Naive thymus-derived CD4-positive, alpha-beta T cell (primary cell): ENCODE measurements at regions not wholly inside any gene's neighbourhood (a gene's known extent, or its start where the extent isn't known, plus 50 kb on each side); places are given as distances from the start of the nearest gene placed in this dataset.

Experiments
- ATAC-seq: fragments of 150-1000 bp; cut with Tn5 transposase; 2 replicates; pipeline ENCODE4 v1.10.0; 2021; ENCODE audit warnings: mild to moderate bottlenecking, moderate library complexity
- CTCF ChIA-PET: fragments of 350-600 bp; sonication (Branson Sonifier 250); formaldehyde crosslinking; loops from one replicate; lab custom pipeline; 2021; ENCODE audit warnings: antibody characterized with exemption; lab: Charles Lee
- POLR2A ChIA-PET: fragments of 350-600 bp; sonication (Branson Sonifier 250); formaldehyde crosslinking; loops from one replicate; lab custom pipeline; 2021; ENCODE audit warnings: antibody characterized with exemption, inconsistent platforms; lab: Charles Lee
- DNase-seq, 9 donors: peaks; one replicate each; pipeline versions ENCODE4 v3.0.0 to v3.0.0-alpha.2; 2020 to 2022; ENCODE audit warnings: mixed read lengths in 1 of 9
- H3K27ac ChIP-seq: one replicate; pipeline ENCODE4 v1.7.0; 2013; ENCODE audit warnings: mild to moderate bottlenecking, low read depth, low read length, moderate library complexity
- H3K27me3 ChIP-seq, 2 donors: one replicate each; pipeline ENCODE4 v1.7.0; 2013; ENCODE audit warnings: low read length in 2 of 2, mild to moderate bottlenecking in 2 of 2, moderate library complexity in 2 of 2; ENCODE audit not compliant: control insufficient read depth in 2 of 2, insufficient read depth in 2 of 2
- H3K36me3 ChIP-seq, 3 experiments: 1 replicate in 2 of 3; 2 replicates in 1 of 3; pipeline ENCODE4 v1.7.0; 2013; ENCODE audit warnings: low read length in 3 of 3, mild to moderate bottlenecking in 3 of 3, moderate library complexity in 1 of 3; ENCODE audit not compliant: insufficient read depth in 3 of 3, control insufficient read depth in 2 of 3
- H3K4me1 ChIP-seq, 2 donors: one replicate each; pipeline ENCODE4 v1.7.0; 2013; ENCODE audit warnings: low read length in 2 of 2, mild to moderate bottlenecking in 2 of 2, moderate library complexity in 1 of 2; ENCODE audit not compliant: control insufficient read depth in 2 of 2, insufficient read depth in 2 of 2
- H3K4me3 ChIP-seq: 2 replicates; pipeline ENCODE4 v1.7.0; 2013; ENCODE audit warnings: mild to moderate bottlenecking, low read length
- H3K9me3 ChIP-seq, 3 experiments: 1 replicate in 2 of 3; 2 replicates in 1 of 3; pipeline ENCODE4 v1.7.0; 2013; ENCODE audit warnings: low read length in 3 of 3; ENCODE audit not compliant: control insufficient read depth in 2 of 3
- H3K27ac Mint-ChIP-seq, 9 donors: one replicate each; pipeline ENCODE4 v1.8.0; 2020 to 2022; ENCODE audit warnings: mixed read lengths in 9 of 9, mild to moderate bottlenecking in 8 of 9, moderate library complexity in 5 of 9, inconsistent platforms in 2 of 9
- H3K27me3 Mint-ChIP-seq, 5 donors: one replicate each; pipeline ENCODE4 v1.8.0; 2021 to 2022; ENCODE audit warnings: mixed read lengths in 5 of 5, mild to moderate bottlenecking in 1 of 5
- H3K36me3 Mint-ChIP-seq, 5 donors: one replicate each; pipeline ENCODE4 v1.8.0; 2020 to 2022; ENCODE audit warnings: mixed read lengths in 5 of 5, mild to moderate bottlenecking in 3 of 5, inconsistent platforms in 1 of 5
- H3K4me1 Mint-ChIP-seq, 7 donors: one replicate each; pipeline ENCODE4 v1.8.0; 2020 to 2022; ENCODE audit warnings: mixed read lengths in 7 of 7, mild to moderate bottlenecking in 3 of 7, inconsistent platforms in 1 of 7
- H3K4me3 Mint-ChIP-seq, 10 donors: one replicate each; pipeline ENCODE4 v1.8.0; 2020 to 2022; ENCODE audit warnings: mild to moderate bottlenecking in 10 of 10, mixed read lengths in 10 of 10, moderate library complexity in 6 of 10, inconsistent platforms in 2 of 10
- H3K9me3 Mint-ChIP-seq, 11 donors: one replicate each; pipeline ENCODE4 v1.8.0; 2020 to 2022; ENCODE audit warnings: mixed read lengths in 11 of 11, mild to moderate bottlenecking in 4 of 11, inconsistent platforms in 1 of 11, moderate library complexity in 1 of 11
- intact Hi-C, 2 donors: fragments of 100-400 bp; cut with micrococcal nuclease; formaldehyde crosslinking; loops; one replicate each; pipeline ENCODE4 v1.15.1; 2023

DNA sequence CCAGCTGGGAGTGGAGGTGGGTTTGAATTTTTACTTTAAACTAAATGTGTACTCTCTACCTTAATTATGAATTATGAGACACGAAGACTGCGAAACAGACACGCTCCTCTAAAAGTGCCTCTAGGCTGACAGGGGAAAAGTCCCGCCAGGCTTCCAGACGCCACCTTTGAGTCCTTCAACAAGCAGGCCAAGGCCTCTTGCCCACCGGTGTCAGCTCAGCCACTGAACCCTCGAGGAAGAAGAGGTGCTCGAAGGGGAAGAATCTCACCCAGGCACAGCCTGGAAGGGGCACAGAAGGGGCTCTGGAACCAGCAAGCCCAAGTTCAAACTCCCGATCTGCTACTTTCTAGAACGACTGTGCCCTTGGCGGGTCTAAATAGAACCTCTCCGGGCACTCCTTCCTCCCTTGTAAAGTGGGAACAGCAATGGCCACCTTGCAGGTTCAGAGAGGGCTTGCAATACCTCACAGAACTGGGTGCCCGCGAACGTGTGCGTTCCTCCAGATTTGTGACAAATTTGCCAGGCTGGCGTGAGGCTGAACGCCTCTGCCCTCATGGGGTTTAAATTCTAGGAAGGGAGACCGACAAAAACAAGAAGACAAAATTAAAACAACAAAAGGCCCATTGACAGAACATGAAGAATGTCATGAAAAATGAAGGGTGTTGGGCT is 158.5 kb upstream of the GRK3 start:
- no peak for DNase-seq
- H3K4me3 Mint-ChIP-seq = peak overlapping the region; percentile 66 to 92 (median 80)
- Histone ChIP-seq H3K9me3 (no peaks in the 10 kb centered on the region), H3K4me1 (peaks cover 6 to 17% of the 10 kb centered on the region in 2 donors), H3K27ac (peak overlapping the region; percentile 83), H3K27me3 (no peaks in the 10 kb centered on the region), H3K36me3 (no peaks in the 10 kb centered on the region), H3K4me3 (peak overlapping the region; percentile 52)
- H3K27me3 Mint-ChIP-seq = no peaks in the 10 kb centered on the region
- ChIA-PET CTCF (no interaction called here), POLR2A (no interaction called here)
- intact Hi-C loops = loop anchor here (1.0 to 10.0 kb wide), 5 partner anchors 41 to 1269 kb away; no protein-coding TSS in a partner anchor
- no peaks in the 10 kb centered on the region for H3K36me3 Mint-ChIP-seq
- peak overlapping the region; percentile 57 to 87 (median 78) for H3K27ac Mint-ChIP-seq
- ATAC-seq = no peak
- no peaks in the 10 kb centered on the region for H3K9me3 Mint-ChIP-seq
- peaks cover 24 to 44% (median 38%) of the 10 kb centered on the region in 7 donors for H3K4me1 Mint-ChIP-seq

GRCh38 chr22:25406510-25407210 is 157.8 kb upstream of the GRK3 start:
- Mint-ChIP-seq H3K27ac (peak overlapping the region; percentile 42 to 87 (median 72)), H3K4me1 (peaks cover 24 to 43% (median 33%) of the 10 kb centered on the region in 7 donors), H3K4me3 (peak overlapping the region; percentile 66 to 92 (median 80)), H3K27me3 (peaks cover 0 to 2% (median 0%) of the 10 kb centered on the region in 5 donors), H3K9me3 (no peaks in the 10 kb centered on the region), H3K36me3 (peaks cover 0 to 1% (median 0%) of the 10 kb centered on the region in 5 donors)
- H3K9me3 ChIP-seq = no peaks in the 10 kb centered on the region
- no peak for ATAC-seq
- ChIA-PET CTCF (interaction anchor here (0.7 kb wide), 1 partner anchor 35 kb away, joined by 3 read pairs; no protein-coding TSS in a partner anchor), POLR2A (interaction anchor here (0.8 kb wide), 1 partner anchor 344 kb away, joined by 3 read pairs; no protein-coding TSS in a partner anchor)
- no peak overlapping the region for H3K27ac ChIP-seq
- peaks cover 6 to 17% of the 10 kb centered on the region in 2 donors for H3K4me1 ChIP-seq
- H3K36me3 ChIP-seq = no peaks in the 10 kb centered on the region
- no peak overlapping the region for H3K4me3 ChIP-seq
- intact Hi-C loops = loop anchor here in 1 of 2 donors (10.0 kb wide), 2 partner anchors 342 to 1268 kb away; no protein-coding TSS in a partner anchor
- H3K27me3 ChIP-seq = no peaks in the 10 kb centered on the region
- no peak for DNase-seq

- ChIA-PET CTCF (interaction anchor here (0.7 kb wide), 1 partner anchor 34 kb away, joined by 3 read pairs; no protein-coding TSS in a partner anchor), POLR2A (interaction anchor here (0.8 kb wide), 1 partner anchor 344 kb away, joined by 3 read pairs; no protein-coding TSS in a partner anchor)
- ATAC-seq (no peak), DNase-seq (no peak)
- intact Hi-C loops = loop anchor here in 1 of 2 donors (10.0 kb wide), 2 partner anchors 343 to 1267 kb away; no protein-coding TSS in a partner anchor
- H3K9me3 Mint-ChIP-seq = no peaks in the 10 kb centered on the region
- H3K4me3 Mint-ChIP-seq = peak overlapping the region; percentile 32 to 92 (median 70)
- Histone ChIP-seq H3K27ac (no peak overlapping the region), H3K27me3 (no peaks in the 10 kb centered on the region), H3K36me3 (no peaks in the 10 kb centered on the region), H3K9me3 (no peaks in the 10 kb centered on the region), H3K4me1 (peaks cover 6 to 17% of the 10 kb centered on the region in 2 donors), H3K4me3 (no peak overlapping the region)
- peaks cover 0 to 1% (median 0%) of the 10 kb centered on the region in 5 donors for H3K36me3 Mint-ChIP-seq
- H3K4me1 Mint-ChIP-seq = peaks cover 19 to 36% (median 31%) of the 10 kb centered on the region in 7 donors
- peaks cover 0 to 2% (median 0%) of the 10 kb centered on the region in 5 donors for H3K27me3 Mint-ChIP-seq
- H3K27ac Mint-ChIP-seq = peak overlapping the region in 8 of 9 donors; percentile 21 to 86 (median 67)
Observed at GRCh38 chr22:25407226-25407858, 157.1 kb upstream of the GRK3 start.

DNA sequence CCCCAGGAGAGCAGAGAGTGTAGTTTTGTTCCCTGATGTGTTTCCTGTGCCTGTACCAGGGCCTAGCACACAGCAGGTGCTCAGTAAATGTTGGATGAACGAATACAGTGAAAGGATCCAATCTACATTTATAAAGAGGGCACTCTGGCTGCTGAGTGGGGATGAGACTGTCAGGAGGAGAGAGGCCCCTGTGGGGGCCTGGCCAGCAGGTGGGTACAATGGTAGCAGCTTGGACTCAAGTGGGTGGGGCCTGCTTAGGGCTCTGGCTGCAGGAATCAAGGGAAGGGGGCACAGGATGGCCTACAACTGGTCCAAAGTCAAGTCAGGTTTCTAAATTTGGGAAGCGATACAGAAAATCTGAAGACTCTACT is 156.6 kb upstream of the GRK3 start:
- no peak for DNase-seq
- ChIA-PET CTCF (no interaction called here), POLR2A (no interaction called here)
- Histone ChIP-seq H3K4me3 (no peak overlapping the region), H3K27me3 (no peaks in the 10 kb centered on the region), H3K4me1 (peaks cover 6 to 17% of the 10 kb centered on the region in 2 donors), H3K36me3 (no peaks in the 10 kb centered on the region), H3K9me3 (no peaks in the 10 kb centered on the region), H3K27ac (no peak overlapping the region)
- Mint-ChIP-seq H3K27me3 (peaks cover 0 to 3% (median 0%) of the 10 kb centered on the region in 5 donors), H3K4me3 (peak overlapping the region in 9 of 10 donors; percentile 43 to 92 (median 67)), H3K4me1 (peaks cover 17 to 31% (median 27%) of the 10 kb centered on the region in 7 donors), H3K27ac (peak overlapping the region in 3 of 9 donors; percentile 75 to 86 (median 82)), H3K9me3 (peaks cover 0 to 2% (median 0%) of the 10 kb centered on the region in 11 donors), H3K36me3 (peaks cover 0 to 1% (median 0%) of the 10 kb centered on the region in 5 donors)
- no peak for ATAC-seq
- intact Hi-C loops = loop anchor here in 1 of 2 donors (10.0 kb wide), 2 partner anchors 343 to 1267 kb away; no protein-coding TSS in a partner anchor

GRCh38 chr22:25409240-25409639 is 155.2 kb upstream of the GRK3 start:
- Histone ChIP-seq H3K4me1 (peaks cover 1 to 6% of the 10 kb centered on the region in 2 donors), H3K27me3 (no peaks in the 10 kb centered on the region), H3K36me3 (no peaks in the 10 kb centered on the region), H3K9me3 (no peaks in the 10 kb centered on the region), H3K4me3 (no peak overlapping the region), H3K27ac (no peak overlapping the region)
- intact Hi-C loops = loop anchor here in 1 of 2 donors (10.0 kb wide), 2 partner anchors 344 to 1266 kb away; no protein-coding TSS in a partner anchor
- Mint-ChIP-seq H3K9me3 (peaks cover 0 to 11% (median 2%) of the 10 kb centered on the region in 11 donors), H3K4me1 (peaks cover 6 to 18% (median 13%) of the 10 kb centered on the region in 7 donors), H3K27ac (no peak overlapping the region), H3K36me3 (peaks cover 0 to 4% (median 0%) of the 10 kb centered on the region in 5 donors), H3K27me3 (peaks cover 0 to 4% (median 0%) of the 10 kb centered on the region in 5 donors), H3K4me3 (no peak overlapping the region)
- ChIA-PET POLR2A (no interaction called here), CTCF (interaction anchor here (0.7 kb wide), 1 partner anchor 1106 kb away, joined by 3 read pairs; no protein-coding TSS in a partner anchor)
- no peak for ATAC-seq
- DNase-seq = no peak

DNA sequence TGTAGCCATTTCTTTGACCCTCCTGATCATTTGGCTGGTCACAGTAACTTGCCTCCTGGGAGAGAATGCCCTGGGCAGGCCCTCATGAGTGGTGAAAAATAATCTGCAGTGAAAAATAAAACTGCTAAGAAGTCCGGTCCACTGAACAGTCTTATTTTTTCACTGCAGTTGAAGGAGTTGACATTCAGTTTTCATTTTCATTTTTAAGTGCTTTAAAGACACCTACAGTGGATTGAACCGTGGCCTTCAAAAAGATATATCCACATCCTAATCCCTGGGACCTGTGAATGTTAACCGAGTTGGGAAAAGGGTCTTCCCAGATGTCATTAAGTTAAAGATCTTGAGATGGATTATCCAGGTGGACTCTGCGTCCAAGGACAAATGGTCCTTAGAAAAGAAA is 153.6 kb upstream of the GRK3 start:
- H3K27me3 Mint-ChIP-seq = peaks cover 0 to 9% (median 0%) of the 10 kb centered on the region in 5 donors
- H3K4me1 Mint-ChIP-seq = peaks cover 5 to 15% (median 9%) of the 10 kb centered on the region in 7 donors
- H3K9me3 Mint-ChIP-seq = peaks cover 0 to 19% (median 2%) of the 10 kb centered on the region in 11 donors
- POLR2A ChIA-PET = no interaction called here
- Histone ChIP-seq H3K4me1 (peaks cover 0 to 3% of the 10 kb centered on the region in 2 donors), H3K27me3 (no peaks in the 10 kb centered on the region), H3K36me3 (no peaks in the 10 kb centered on the region), H3K27ac (no peak overlapping the region), H3K9me3 (no peaks in the 10 kb centered on the region), H3K4me3 (peak overlapping the region; percentile 34)
- peak overlapping the region in 7 of 9 donors; percentile 45 to 88 (median 85) for H3K27ac Mint-ChIP-seq
- H3K4me3 Mint-ChIP-seq = peak overlapping the region in 9 of 10 donors; percentile 56 to 84 (median 75)
- ATAC-seq (no peak), DNase-seq (no peak)
- H3K36me3 Mint-ChIP-seq = peaks cover 0 to 4% (median 0%) of the 10 kb centered on the region in 5 donors
- intact Hi-C loops = no loop called here
- CTCF ChIA-PET = no interaction called here
